Gastroesophageal sphincter (tissue), 4 donors: ENCODE measurements at regions not wholly inside any gene's neighbourhood (a gene's known extent, or its start where the extent isn't known, plus 50 kb on each side); places are given as distances from the start of the nearest gene placed in this dataset.

Experiments used
- ATAC-seq: fragments of 150-250 bp; one replicate; pipeline ENCODE4 v1.9.1; 2016; ENCODE audit warnings: mild to moderate bottlenecking, moderate library complexity
- H3K27ac ChIP-seq, 4 donors: fragments of 200-600 bp; sonication (generic) in 3 of 4; 1 replicate in 3 of 4; 2 replicates in 1 of 4; pipeline ENCODE4 v1.5.1; 2016 to 2019
- H3K27me3 ChIP-seq: fragments of 200-600 bp; sonication (generic); one replicate; pipeline ENCODE4 v1.5.1; 2019
- H3K36me3 ChIP-seq, 2 donors: fragments of 200-600 bp; sonication (generic); one replicate each; pipeline ENCODE4 v1.5.1; 2019; ENCODE audit warnings: control low read depth in 1 of 2
- H3K4me1 ChIP-seq, 3 donors: fragments of 200-600 bp; sonication (generic); 1 replicate in 2 of 3; 2 replicates in 1 of 3; pipeline ENCODE4 v1.5.1; 2016 to 2019; ENCODE audit warnings: control low read depth in 2 of 3
- H3K4me3 ChIP-seq, 2 donors: fragments of 200-600 bp; sonication (generic); one replicate each; pipeline ENCODE4 v1.5.1; 2019; ENCODE audit warnings: mild to moderate bottlenecking in 1 of 2, moderate library complexity in 1 of 2
- H3K9me3 ChIP-seq, 3 donors: fragments of 200-600 bp; sonication (generic); one replicate each; pipeline ENCODE4 v1.5.1; 2017 to 2019; ENCODE audit warnings: control low read depth in 2 of 3
- EP300 ChIP-seq: sonication (generic); formaldehyde crosslinking; IDR thresholded peaks from one replicate; pipeline ENCODE4 v1.6.1; 2017; ENCODE audit warnings: antibody characterized with exemption, mild to moderate bottlenecking
- POLR2A ChIP-seq, 2 donors: fragments of 450-650 bp; IDR thresholded peaks; one replicate each; pipeline ENCODE4 v1.6.1; 2017; ENCODE audit warnings: antibody characterized with exemption in 2 of 2, mild to moderate bottlenecking in 2 of 2, moderate library complexity in 1 of 2
- POLR2AphosphoS5 ChIP-seq: sonication (generic); formaldehyde crosslinking; IDR thresholded peaks from one replicate; pipeline ENCODE4 v1.6.1; 2017; ENCODE audit warnings: antibody characterized with exemption
- WGBS, 2 donors: methylation state at CpG; one replicate each; pipeline ENCODE4 v1.1.5; 2018; ENCODE audit warnings: low coverage in 1 of 2; 5-methylcytosine and 5-hydroxymethylcytosine counted together
- TF ChIP-seq, protein P1 (sequence below), 4 experiments: fragments of 200-600 bp in 2 of 4; fragments of 450-650 bp in 2 of 4; sonication (generic) in 1 of 4; IDR thresholded peaks; one replicate each; pipeline ENCODE4 v1.5.1; 2017 to 2019; ENCODE audit warnings: antibody characterized with exemption in 4 of 4, mild to moderate bottlenecking in 2 of 4, moderate library complexity in 2 of 4

DNA sequence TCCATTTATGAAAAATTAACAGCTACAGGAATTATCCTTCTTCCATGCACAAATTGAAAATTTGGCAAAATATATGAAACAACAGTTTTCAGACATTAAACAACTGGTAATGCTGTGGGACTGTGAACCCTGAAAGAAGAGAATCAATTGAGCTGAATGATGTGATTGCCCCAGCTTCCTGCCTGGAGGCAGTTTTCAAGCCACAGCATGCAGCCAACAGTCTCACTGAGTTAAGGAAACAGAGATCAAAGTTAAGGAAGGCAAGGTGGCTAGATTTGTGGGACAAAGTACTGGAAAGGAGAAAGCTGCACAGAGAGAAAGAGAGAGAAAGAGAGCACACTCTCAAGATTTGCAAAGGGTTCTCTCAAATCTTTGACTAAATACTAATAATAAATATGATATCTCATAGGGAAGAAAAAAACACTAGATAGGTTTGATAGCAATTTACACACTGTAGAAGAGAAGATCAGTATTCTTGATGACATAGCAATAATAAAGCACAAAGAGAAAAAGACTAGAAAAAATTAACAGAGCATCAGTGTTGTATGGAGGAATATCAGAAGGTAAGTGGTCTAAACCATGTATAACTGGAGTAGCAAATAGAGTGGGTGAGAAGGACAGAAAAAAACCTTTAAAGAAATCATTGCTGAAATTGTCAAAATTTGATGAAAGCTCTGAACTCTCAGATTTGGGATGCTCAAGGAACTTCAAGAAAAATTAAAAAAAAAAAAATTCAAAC, 70.1 kb upstream of the CNKSR3 start:
- H3K36me3 ChIP-seq, result no peaks in the 10 kb centered on the region
- no peaks in the 10 kb centered on the region for H3K9me3 ChIP-seq
- no peak overlapping the region for H3K27ac ChIP-seq
- no peaks in the 10 kb centered on the region for H3K27me3 ChIP-seq
- ATAC-seq, result no peak
- H3K4me3 ChIP-seq, result no peak overlapping the region
- H3K4me1 ChIP-seq, result peaks cover 0 to 7% (median 0%) of the 10 kb centered on the region in 3 donors
- TF ChIP-seq EP300 (no peak), POLR2AphosphoS5 (no peak), POLR2A (IDR thresholded peaks at IDR 0.05) (no peak)
- TF ChIP-seq, protein P1, sequence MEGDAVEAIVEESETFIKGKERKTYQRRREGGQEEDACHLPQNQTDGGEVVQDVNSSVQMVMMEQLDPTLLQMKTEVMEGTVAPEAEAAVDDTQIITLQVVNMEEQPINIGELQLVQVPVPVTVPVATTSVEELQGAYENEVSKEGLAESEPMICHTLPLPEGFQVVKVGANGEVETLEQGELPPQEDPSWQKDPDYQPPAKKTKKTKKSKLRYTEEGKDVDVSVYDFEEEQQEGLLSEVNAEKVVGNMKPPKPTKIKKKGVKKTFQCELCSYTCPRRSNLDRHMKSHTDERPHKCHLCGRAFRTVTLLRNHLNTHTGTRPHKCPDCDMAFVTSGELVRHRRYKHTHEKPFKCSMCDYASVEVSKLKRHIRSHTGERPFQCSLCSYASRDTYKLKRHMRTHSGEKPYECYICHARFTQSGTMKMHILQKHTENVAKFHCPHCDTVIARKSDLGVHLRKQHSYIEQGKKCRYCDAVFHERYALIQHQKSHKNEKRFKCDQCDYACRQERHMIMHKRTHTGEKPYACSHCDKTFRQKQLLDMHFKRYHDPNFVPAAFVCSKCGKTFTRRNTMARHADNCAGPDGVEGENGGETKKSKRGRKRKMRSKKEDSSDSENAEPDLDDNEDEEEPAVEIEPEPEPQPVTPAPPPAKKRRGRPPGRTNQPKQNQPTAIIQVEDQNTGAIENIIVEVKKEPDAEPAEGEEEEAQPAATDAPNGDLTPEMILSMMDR (IDR thresholded peaks at IDR 0.05), result no peak

DNA sequence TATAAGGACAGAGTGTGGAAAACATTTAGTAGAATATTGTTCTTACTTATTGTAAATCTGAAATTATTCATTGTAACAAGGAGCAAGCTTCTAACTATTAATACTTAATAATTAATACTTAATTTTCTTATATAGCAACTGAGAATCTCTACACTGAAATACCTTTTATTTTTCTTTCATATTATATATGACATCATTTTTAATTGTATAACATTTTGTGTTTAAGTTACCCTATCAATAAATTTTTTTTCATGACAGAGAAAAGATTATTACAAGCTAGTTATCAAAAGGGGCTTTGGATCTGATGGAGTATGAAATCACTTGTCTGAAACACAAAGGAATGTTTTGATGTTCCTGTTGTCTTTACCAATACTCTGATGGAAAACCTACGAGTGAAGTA, 72.2 kb upstream of the CNKSR3 start:
- Histone ChIP-seq H3K27ac (no peak overlapping the region), H3K27me3 (no peaks in the 10 kb centered on the region), H3K9me3 (no peaks in the 10 kb centered on the region), H3K36me3 (no peaks in the 10 kb centered on the region), H3K4me3 (no peak overlapping the region), H3K4me1 (peaks cover 0 to 7% (median 0%) of the 10 kb centered on the region in 3 donors)
- TF ChIP-seq, protein P1 (IDR thresholded peaks at IDR 0.05), result no peak
- TF ChIP-seq EP300 (no peak), POLR2A (IDR thresholded peaks at IDR 0.05) (no peak), POLR2AphosphoS5 (no peak)
- 50 to 58% methylated on average over 1 of the region's 1 CpG for WGBS, 2 donors
- ATAC-seq, result no peak

DNA sequence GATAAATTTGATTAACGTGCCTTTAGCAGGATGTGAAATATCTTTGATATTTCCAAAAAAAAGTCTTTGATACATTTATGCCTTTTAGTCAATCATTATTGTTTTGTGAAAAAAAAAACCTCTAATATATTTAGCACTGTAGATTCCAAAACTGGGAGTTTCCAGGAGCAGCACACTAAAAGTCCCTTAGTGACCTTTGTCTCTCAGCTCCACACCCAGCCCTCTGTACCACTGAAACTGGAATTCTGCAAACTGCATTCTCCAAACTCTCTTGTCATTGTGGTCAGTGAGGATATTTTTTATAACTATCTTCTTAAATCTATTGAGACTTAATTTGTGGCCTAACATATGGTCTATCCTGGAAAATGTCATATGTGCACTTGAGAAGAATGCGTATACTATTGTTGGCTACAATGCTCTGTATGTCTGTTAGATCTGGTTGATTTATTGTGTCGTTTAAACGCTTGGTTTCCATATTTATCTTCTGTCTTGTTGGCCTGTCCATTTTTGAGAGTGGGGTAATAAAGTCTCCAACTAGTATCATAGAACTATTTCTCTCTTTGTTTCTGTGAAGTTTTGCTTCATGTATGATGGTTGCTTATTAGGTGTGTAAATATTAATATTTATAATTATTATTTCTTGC, 73.2 kb upstream of the CNKSR3 start:
- ATAC-seq, result no peak
- Histone ChIP-seq H3K27ac (no peak overlapping the region), H3K27me3 (no peaks in the 10 kb centered on the region), H3K36me3 (no peaks in the 10 kb centered on the region), H3K9me3 (no peaks in the 10 kb centered on the region), H3K4me1 (peaks cover 0 to 7% (median 0%) of the 10 kb centered on the region in 3 donors), H3K4me3 (no peak overlapping the region)
- TF ChIP-seq EP300 (no peak), POLR2AphosphoS5 (no peak), POLR2A (IDR thresholded peaks at IDR 0.05) (no peak)
- TF ChIP-seq, protein P1 (IDR thresholded peaks at IDR 0.05), result no peak
- 75 to 80% methylated on average over 4 of the region's 4 CpGs for WGBS, 2 donors

DNA sequence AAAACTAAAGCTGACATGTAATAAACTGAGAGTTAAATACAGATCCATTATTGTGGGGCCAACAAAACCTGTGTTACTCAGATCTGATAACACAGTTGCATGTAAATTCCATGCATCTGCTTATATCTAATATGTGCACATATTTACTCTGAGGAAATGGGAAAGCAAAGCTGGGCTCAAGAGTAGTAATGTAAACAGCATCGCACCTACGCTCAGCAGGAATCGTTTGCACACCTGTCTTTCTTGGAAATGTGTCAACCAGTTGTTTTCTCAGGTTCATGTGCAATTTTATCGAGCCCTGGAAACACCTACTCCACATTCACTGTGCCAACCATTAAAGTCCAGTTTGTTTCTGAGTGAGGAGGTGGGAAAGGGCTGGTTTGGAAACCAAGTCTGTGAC, 80.3 kb upstream of the CNKSR3 start:
- Histone ChIP-seq H3K27me3 (no peaks in the 10 kb centered on the region), H3K4me3 (no peak overlapping the region), H3K4me1 (peaks cover 0 to 12% (median 0%) of the 10 kb centered on the region in 3 donors), H3K9me3 (no peaks in the 10 kb centered on the region), H3K27ac (no peak overlapping the region), H3K36me3 (no peaks in the 10 kb centered on the region)
- ATAC-seq, result no peak
- TF ChIP-seq POLR2A (IDR thresholded peaks at IDR 0.05) (no peak), POLR2AphosphoS5 (no peak), EP300 (no peak)
- TF ChIP-seq, protein P1 (IDR thresholded peaks at IDR 0.05), result no peak
- 82 to 87% methylated on average over 4 of the region's 4 CpGs for WGBS, 2 donors

DNA sequence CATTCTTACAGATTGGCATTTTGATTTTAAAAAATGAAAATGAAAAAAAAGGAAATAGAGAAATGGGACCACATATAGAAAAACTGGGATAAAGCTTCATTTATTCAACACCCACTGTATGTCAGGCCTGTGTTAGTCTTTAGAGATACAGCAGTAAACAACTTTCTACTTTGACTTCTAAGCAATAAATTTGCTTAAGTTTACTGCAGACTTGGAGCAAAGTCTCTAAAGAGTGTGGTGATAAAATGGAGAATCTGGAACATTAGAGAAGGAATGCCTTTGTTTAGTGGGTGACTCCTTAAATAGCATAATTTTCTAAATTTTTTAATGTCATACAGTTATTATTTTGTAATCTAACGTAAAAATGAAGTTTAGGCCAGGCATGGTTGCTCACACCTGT, 80.7 kb upstream of the CNKSR3 start:
- Histone ChIP-seq H3K27ac (no peak overlapping the region), H3K9me3 (no peaks in the 10 kb centered on the region), H3K4me3 (no peak overlapping the region), H3K27me3 (no peaks in the 10 kb centered on the region), H3K36me3 (no peaks in the 10 kb centered on the region), H3K4me1 (peaks cover 0 to 17% (median 0%) of the 10 kb centered on the region in 3 donors)
- TF ChIP-seq POLR2A (IDR thresholded peaks at IDR 0.05) (no peak), EP300 (no peak), POLR2AphosphoS5 (no peak)
- TF ChIP-seq, protein P1 (IDR thresholded peaks at IDR 0.05), result no peak
- 81% methylated on average over 1 of the region's 1 CpG; no CpG with 5 or more reads in 1 of the 2 donors for WGBS, 2 donors
- ATAC-seq, result no peak
